H1 (cell line): ENCODE measurements at regions not wholly inside any gene's neighbourhood (a gene's known extent, or its start where the extent isn't known, plus 50 kb on each side); places are given as distances from the start of the nearest gene placed in this dataset.

Experiments
- CTCF ChIA-PET: fragments of 300-600 bp; sonication (Branson Sonifier 250); formaldehyde crosslinking; loops from one replicate; lab custom pipeline; 2021; ENCODE audit not compliant: partially characterized antibody; lab: Charles Lee
- POLR2A ChIA-PET: fragments of 300-600 bp; sonication (Branson Sonifier 250); formaldehyde crosslinking; loops from one replicate; lab custom pipeline; 2021; ENCODE audit warnings: inconsistent platforms; ENCODE audit not compliant: partially characterized antibody; lab: Charles Lee
- DNase-seq, 2 experiments: peaks; one replicate each; pipeline versions ENCODE4 v3.0.0 to v3.0.0-alpha.2; 2010 to 2022; ENCODE audit warnings: low spot score in 2 of 2, low read depth in 1 of 2, mixed read lengths in 1 of 2
- FAIRE-seq: peaks from 2 replicates; lab custom pipeline; 2011; peaks lifted over from hg19 to GRCh38; lab: Jason Lieb, UNC
- H2AFZ ChIP-seq: 2 replicates; pipeline ENCODE4 v1.8.1; 2012; ENCODE audit warnings: low read length, inconsistent platforms
- H2AK5ac ChIP-seq: 2 replicates; pipeline ENCODE4 v1.6.1; 2013; ENCODE audit warnings: low read depth, low read length
- H2BK120ac ChIP-seq: replicated peaks from 2 replicates; pipeline ENCODE3; 2013; ENCODE audit warnings: low read depth, low read length, inconsistent platforms
- H2BK12ac ChIP-seq: 2 replicates; pipeline ENCODE4 v1.6.1; 2013; ENCODE audit warnings: low read depth, low read length
- H2BK15ac ChIP-seq: 2 replicates; pipeline ENCODE4 v1.6.1; 2013; ENCODE audit warnings: low read length
- H2BK20ac ChIP-seq: 2 replicates; pipeline ENCODE4 v1.6.1; 2013; ENCODE audit warnings: low read length
- H2BK5ac ChIP-seq: 2 replicates; pipeline ENCODE4 v1.6.1; 2013; ENCODE audit warnings: low read depth, low read length
- H3K14ac ChIP-seq: 2 replicates; pipeline ENCODE4 v1.6.1; 2013; ENCODE audit warnings: inconsistent platforms; ENCODE audit not compliant: insufficient read length
- H3K18ac ChIP-seq: 2 replicates; pipeline ENCODE4 v1.6.1; 2013; ENCODE audit warnings: low read length; ENCODE audit errors: extremely low read depth
- H3K23ac ChIP-seq: 2 replicates; pipeline ENCODE4 v1.6.1; 2013; ENCODE audit warnings: inconsistent platforms; ENCODE audit not compliant: insufficient read length
- H3K23me2 ChIP-seq: 2 replicates; pipeline ENCODE4 v1.6.1; 2013; ENCODE audit warnings: low read depth, low read length
- H3K27ac ChIP-seq: 2 replicates; pipeline ENCODE4 v1.6.1; 2011; ENCODE audit warnings: low read depth, low read length, inconsistent platforms
- H3K27me3 ChIP-seq, 4 experiments: replicated peaks in 1 of 4; 1 replicate in 1 of 4; 2 replicates in 3 of 4; pipeline versions ENCODE4 v1.6.1 to v1.8.1; 2011 to 2013; ENCODE audit warnings: low read length in 3 of 4, mild to moderate bottlenecking in 3 of 4, inconsistent platforms in 2 of 4, mixed read lengths in 2 of 4, moderate library complexity in 1 of 4; ENCODE audit not compliant: control insufficient read depth in 3 of 4, insufficient read depth in 3 of 4; ENCODE audit errors: extremely low read depth in 1 of 4
- H3K36me3 ChIP-seq, 4 experiments: 2 replicates each; pipeline versions ENCODE4 v1.6.1 to v1.8.1; 2011 to 2013; ENCODE audit warnings: mild to moderate bottlenecking in 4 of 4, low read length in 3 of 4, moderate library complexity in 2 of 4, control low read depth in 1 of 4, inconsistent platforms in 1 of 4; ENCODE audit not compliant: insufficient read depth in 4 of 4, control insufficient read depth in 2 of 4
- H3K4ac ChIP-seq: replicated peaks from 2 replicates; pipeline ENCODE3; 2013; ENCODE audit warnings: low read length, low read depth, mixed read lengths, inconsistent platforms; ENCODE audit not compliant: insufficient read length
- H3K4me1 ChIP-seq, 4 experiments: replicated peaks in 1 of 4; 1 replicate in 1 of 4; 2 replicates in 3 of 4; pipeline versions ENCODE4 v1.6.1 to v1.8.1; 2011 to 2013; ENCODE audit warnings: low read length in 3 of 4, inconsistent platforms in 2 of 4, mixed read lengths in 1 of 4; ENCODE audit not compliant: insufficient read depth in 4 of 4, control insufficient read depth in 3 of 4
- H3K4me2 ChIP-seq, 2 experiments: 2 replicates each; pipeline versions ENCODE4 v1.6.1 to v1.8.1; 2011 to 2013; ENCODE audit warnings: low read depth in 2 of 2, low read length in 2 of 2, control low read depth in 1 of 2, inconsistent platforms in 1 of 2, mild to moderate bottlenecking in 1 of 2; ENCODE audit not compliant: insufficient read depth in 1 of 2
- H3K4me3 ChIP-seq, 4 experiments: fragments of 200-600, 300-600 bp in 1 of 4; sonication (generic), shearing (Covaris generic), sonication (Bioruptor Twin) in 1 of 4; 2 replicates each; pipeline versions ENCODE4 v1.5.1 to v1.8.1; 2011 to 2016; ENCODE audit warnings: low read length in 4 of 4, low read depth in 3 of 4, control low read depth in 2 of 4, inconsistent platforms in 2 of 4, mild to moderate bottlenecking in 2 of 4, mixed read lengths in 1 of 4, moderate library complexity in 1 of 4; ENCODE audit not compliant: insufficient read depth in 2 of 4; ENCODE audit errors: extremely low read depth in 1 of 4
- H3K56ac ChIP-seq: replicated peaks from 2 replicates; pipeline ENCODE3; 2013; ENCODE audit warnings: low read depth, mild to moderate bottlenecking, mixed read lengths, low read length, inconsistent platforms; ENCODE audit not compliant: insufficient read length
- H3K79me1 ChIP-seq: 2 replicates; pipeline ENCODE4 v1.6.1; 2013; ENCODE audit warnings: low read depth, low read length, control low read depth
- H3K79me2 ChIP-seq, 2 experiments: 2 replicates each; pipeline versions ENCODE4 v1.6.1 to v1.8.1; 2012 to 2013; ENCODE audit warnings: low read length in 2 of 2, mild to moderate bottlenecking in 2 of 2, inconsistent platforms in 1 of 2; ENCODE audit not compliant: insufficient read depth in 2 of 2, control insufficient read depth in 1 of 2
- H3K9ac ChIP-seq, 4 experiments: replicated peaks in 1 of 4; 1 replicate in 1 of 4; 2 replicates in 3 of 4; pipeline versions ENCODE4 v1.6.1 to v1.8.1; 2011 to 2013; ENCODE audit warnings: low read depth in 3 of 4, low read length in 3 of 4, control low read depth in 2 of 4, mild to moderate bottlenecking in 2 of 4, moderate library complexity in 2 of 4, inconsistent platforms in 1 of 4; ENCODE audit errors: extremely low read depth in 1 of 4
- H3K9me3 ChIP-seq, 2 experiments: 2 replicates each; pipeline versions ENCODE4 v1.6.1 to v1.8.1; 2012 to 2013; ENCODE audit warnings: mild to moderate bottlenecking in 2 of 2, moderate library complexity in 2 of 2, control low read depth in 1 of 2, inconsistent platforms in 1 of 2, low read depth in 1 of 2, low read length in 1 of 2, mixed read lengths in 1 of 2; ENCODE audit not compliant: insufficient read depth in 2 of 2
- H4K20me1 ChIP-seq, 2 experiments: replicated peaks in 1 of 2; 2 replicates each; pipeline versions ENCODE3 to v1.8.1; 2011 to 2013; ENCODE audit warnings: inconsistent platforms in 2 of 2, low read length in 2 of 2, mild to moderate bottlenecking in 1 of 2; ENCODE audit not compliant: insufficient read depth in 2 of 2, control insufficient read depth in 1 of 2
- H4K5ac ChIP-seq: 2 replicates; pipeline ENCODE4 v1.6.1; 2013; ENCODE audit warnings: low read length, low read depth, mixed read lengths, inconsistent platforms; ENCODE audit not compliant: insufficient read length
- H4K8ac ChIP-seq: 2 replicates; pipeline ENCODE4 v1.8.0; 2013; ENCODE audit warnings: mild to moderate bottlenecking, moderate library complexity, low read length, inconsistent platforms; ENCODE audit not compliant: insufficient read depth; ENCODE audit errors: extremely low read depth
- H4K91ac ChIP-seq: replicated peaks from 2 replicates; pipeline ENCODE3; 2013; ENCODE audit warnings: low read length, mixed read lengths, inconsistent platforms; ENCODE audit not compliant: insufficient read length
- BCL11A ChIP-seq, 2 experiments: IDR thresholded peaks; one replicate each; pipeline ENCODE4 v1.6.1; 2011; ENCODE audit warnings: low read depth in 2 of 2, low read length in 2 of 2, mild to moderate bottlenecking in 2 of 2
- GABPA ChIP-seq: IDR thresholded peaks from 2 replicates; pipeline ENCODE4 v1.6.1; 2011; ENCODE audit warnings: mild to moderate bottlenecking, low read length, moderate library complexity, borderline replicate concordance; ENCODE audit not compliant: insufficient read depth
- WGBS, 2 experiments: shearing (Covaris generic) in 1 of 2; methylation state at CpG; one replicate each; pipeline versions ENCODE4 v1.1.6 to v1.1.7; 2013 to 2015; ENCODE audit warnings: low lambda C conversion rate in 2 of 2, mixed read lengths in 2 of 2, inconsistent platforms in 1 of 2, low coverage in 1 of 2, missing lambda C conversion rate in 1 of 2; ENCODE audit not compliant: insufficient replicate concordance in 2 of 2, insufficient coverage in 1 of 2, insufficient read length in 1 of 2; ENCODE audit errors: extremely low coverage in 1 of 2, missing lambda C conversion rate in 1 of 2; 5-methylcytosine and 5-hydroxymethylcytosine counted together

DNA sequence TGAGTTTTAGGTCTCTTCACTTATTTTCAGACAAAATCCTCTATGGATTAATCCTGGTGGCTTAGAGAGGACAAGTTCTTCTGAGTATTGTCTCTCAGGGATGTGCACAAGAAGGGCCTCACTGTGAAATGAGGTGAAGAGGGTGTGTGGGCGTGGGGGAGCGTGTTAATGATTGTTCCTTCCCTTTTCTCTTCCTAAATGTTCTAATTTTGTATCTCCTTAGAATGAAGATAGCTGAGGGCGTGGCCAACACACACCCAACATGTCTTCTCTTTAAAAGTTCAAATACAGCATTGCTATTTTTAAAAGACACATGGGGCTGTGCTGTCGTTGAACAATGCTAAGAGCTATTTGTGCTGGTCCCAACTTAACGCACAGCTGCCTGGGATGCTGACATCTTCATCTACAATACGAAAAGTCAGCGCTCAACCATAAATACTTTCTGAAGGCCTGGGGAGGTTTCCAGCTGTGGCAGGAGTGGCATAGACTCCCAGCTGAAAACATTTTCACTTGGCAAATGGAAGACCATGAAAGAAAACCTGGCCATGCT is 135.9 kb downstream of the JCAD start:
- DNase-seq (no peak), FAIRE-seq (no peak)
- Histone ChIP-seq H3K4me3 (no peak overlapping the region), H3K9me3 (no peaks in the 10 kb centered on the region), H2BK15ac (no peak overlapping the region), H2AFZ (no peak overlapping the region), H3K79me2 (no peaks in the 10 kb centered on the region), H4K8ac (no peak overlapping the region), H3K14ac (no peak overlapping the region), H3K4me2 (no peak overlapping the region), H4K91ac (no peak overlapping the region), H3K23me2 (peaks cover 3% of the 10 kb centered on the region), H4K20me1 (no peaks in the 10 kb centered on the region), H2AK5ac (no peak overlapping the region), H3K56ac (no peak overlapping the region), H3K9ac (no peak overlapping the region), H2BK20ac (no peak overlapping the region), H3K27me3 (no peaks in the 10 kb centered on the region), H3K36me3 (no peaks in the 10 kb centered on the region), H2BK5ac (no peak overlapping the region), H3K4me1 (peaks cover 0 to 4% (median under 1%) of the 10 kb centered on the region in 4 experiments; a peak in 2 of 7 replicates), H4K5ac (no peak overlapping the region), H2BK120ac (no peak overlapping the region), H3K27ac (no peak overlapping the region), H3K4ac (no peak overlapping the region), H2BK12ac (no peak overlapping the region), H3K18ac (no peak overlapping the region), H3K79me1 (no peaks in the 10 kb centered on the region), H3K23ac (no peak overlapping the region)
- TF ChIP-seq GABPA: no peak
- no peak for TF ChIP-seq BCL11A (IDR thresholded peaks at IDR 0.05; ENCODE audit: low read depth in 2 of 2, low read length in 2 of 2)
- CTCF ChIA-PET: no interaction called here
- POLR2A ChIA-PET: no interaction called here
- WGBS, 2 experiments: 83% methylated on average over 7 of the region's 7 CpGs; no CpG with 5 or more reads in 1 of the 2 experiments
